GM23248 (cell line): ENCODE measurements at regions not wholly inside any gene's neighbourhood (a gene's known extent, or its start where the extent isn't known, plus 50 kb on each side); places are given as distances from the start of the nearest gene placed in this dataset.

Experiments
- DNase-seq: peaks from one replicate; pipeline ENCODE4 v3.0.0-alpha.2; 2015
- H2AFZ ChIP-seq: fragments of 200-600 bp; sonication (generic); 2 replicates; pipeline ENCODE4 v1.6.1; 2016; ENCODE audit warnings: antibody characterized with exemption
- H3F3A ChIP-seq: fragments of 200-600 bp; sonication (generic); 2 replicates; pipeline ENCODE4 v1.6.1; 2016; ENCODE audit warnings: mild to moderate bottlenecking, antibody characterized with exemption, mixed run types; ENCODE audit not compliant: insufficient read depth
- H3K27ac ChIP-seq: fragments of 200-600 bp; sonication (generic); 2 replicates; pipeline ENCODE4 v1.5.1; 2016; ENCODE audit warnings: mild to moderate bottlenecking
- H3K27me3 ChIP-seq: fragments of 200-600 bp; sonication (generic); replicated peaks from 2 replicates; pipeline ENCODE4 v1.6.1; 2016; ENCODE audit warnings: mild to moderate bottlenecking; ENCODE audit not compliant: insufficient read depth
- H3K36me3 ChIP-seq: fragments of 200-600 bp; sonication (generic); 2 replicates; pipeline ENCODE4 v1.6.1; 2016; ENCODE audit warnings: low read depth, mild to moderate bottlenecking
- H3K4me1 ChIP-seq: fragments of 200-600 bp; sonication (generic); 2 replicates; pipeline ENCODE4 v1.6.1; 2016; ENCODE audit warnings: mild to moderate bottlenecking; ENCODE audit not compliant: insufficient read depth
- H3K4me2 ChIP-seq: fragments of 200-600 bp; sonication (generic); one replicate; pipeline ENCODE4 v1.6.1; 2016; ENCODE audit warnings: mild to moderate bottlenecking; ENCODE audit not compliant: unreplicated experiment
- H3K4me3 ChIP-seq: fragments of 200-600 bp; sonication (generic); 2 replicates; pipeline ENCODE4 v1.5.1; 2016; ENCODE audit warnings: mild to moderate bottlenecking
- H3K79me2 ChIP-seq: fragments of 200-600 bp; sonication (generic); 2 replicates; pipeline ENCODE4 v1.6.1; 2016; ENCODE audit warnings: mild to moderate bottlenecking; ENCODE audit not compliant: insufficient read depth
- H3K9ac ChIP-seq: fragments of 200-600 bp; sonication (generic); 2 replicates; pipeline ENCODE4 v1.6.1; 2016; ENCODE audit warnings: mild to moderate bottlenecking
- H3K9me2 ChIP-seq: fragments of 200-600 bp; sonication (generic); 2 replicates; pipeline ENCODE4 v1.6.1; 2016; ENCODE audit warnings: mixed run types, mild to moderate bottlenecking, moderate library complexity; ENCODE audit not compliant: insufficient read depth
- H3K9me3 ChIP-seq: fragments of 200-600 bp; sonication (generic); one replicate; pipeline ENCODE4 v1.6.1; 2017; ENCODE audit warnings: low read depth
- H4K20me1 ChIP-seq: fragments of 200-600 bp; sonication (generic); 2 replicates; pipeline ENCODE4 v1.6.0; 2016; ENCODE audit not compliant: insufficient read depth
- EZH2 ChIP-seq: fragments of 200-600 bp; sonication (generic); IDR thresholded peaks from 2 replicates; pipeline ENCODE4 v1.6.1; 2018; ENCODE audit warnings: antibody characterized with exemption, mild to moderate bottlenecking; ENCODE audit not compliant: insufficient read depth, poor library complexity, severe bottlenecking
- EZH2phosphoT487 ChIP-seq: fragments of 200-600 bp; sonication (generic); IDR thresholded peaks from 2 replicates; pipeline ENCODE4 v1.6.1; 2018; ENCODE audit warnings: antibody characterized with exemption, moderate library complexity, mild to moderate bottlenecking, low read depth; ENCODE audit not compliant: insufficient read depth
- whole genome bisulfite sequencing, 2 experiments: methylation state at CpG; one replicate each; pipeline ENCODE4 v1.1.6; 2015 to 2017; ENCODE audit warnings: low lambda C conversion rate in 2 of 2, low coverage in 1 of 2; ENCODE audit errors: missing lambda C conversion rate in 2 of 2; 5-methylcytosine and 5-hydroxymethylcytosine counted together
- in situ Hi-C: fragments of 300-500 bp; cut with MboI; formaldehyde crosslinking; loops from 2 replicates; pipeline ENCODE4 v1.15.0; 2020

GRCh38 chr11:134866981-134867675 is 455.1 kb upstream of the B3GAT1 start:
- 45 to 50% methylated on average over 11 of the region's 11 CpGs for WGBS, 2 experiments
- Histone ChIP-seq H4K20me1 (no peaks in the 10 kb centered on the region), H3K4me1 (no peaks in the 10 kb centered on the region), H3K36me3 (no peaks in the 10 kb centered on the region), H3F3A (no peaks in the 10 kb centered on the region), H3K9me3 (no peaks in the 10 kb centered on the region), H3K9ac (no peak overlapping the region), H3K9me2 (no peaks in the 10 kb centered on the region), H2AFZ (no peak overlapping the region), H3K4me2 (no peak overlapping the region), H3K4me3 (no peak overlapping the region), H3K27me3 (0 out of 2 replicates have a peak, but pooled peaks cover 3% of the 10 kb centered on the region), H3K79me2 (no peaks in the 10 kb centered on the region), H3K27ac (no peak overlapping the region)
- no peak for DNase-seq
- in situ Hi-C loops: no loop called here
- TF ChIP-seq EZH2 (no peak), EZH2phosphoT487 (no peak)

DNA sequence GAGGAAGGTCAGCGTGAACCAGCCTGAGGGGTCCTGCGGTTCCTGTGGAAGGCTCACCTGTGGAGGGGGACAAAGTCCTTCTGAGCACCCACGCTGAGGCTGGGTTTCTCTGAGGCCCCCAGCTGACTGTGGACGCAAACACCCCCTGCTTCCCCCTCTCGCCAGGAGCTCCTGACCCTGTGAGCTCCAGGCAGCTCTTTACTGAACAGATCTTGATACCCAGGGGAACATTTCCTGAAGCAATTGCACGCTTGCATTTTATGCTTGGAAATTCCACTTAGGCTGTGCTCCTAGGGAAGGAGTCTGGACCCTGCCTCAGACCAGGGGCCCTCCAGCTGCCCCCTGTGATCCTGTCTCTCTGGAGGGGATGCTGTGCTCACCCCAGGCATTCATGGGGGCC is 454.2 kb upstream of the B3GAT1 start:
- Histone ChIP-seq H3K9me3 (no peaks in the 10 kb centered on the region), H3K9ac (no peak overlapping the region), H3K9me2 (no peaks in the 10 kb centered on the region), H3K4me3 (no peak overlapping the region), H3K4me1 (no peaks in the 10 kb centered on the region), H3K4me2 (no peak overlapping the region), H3K27ac (no peak overlapping the region), H3K27me3 (0 out of 2 replicates have a peak, but pooled peaks cover 3% of the 10 kb centered on the region), H3K36me3 (no peaks in the 10 kb centered on the region), H2AFZ (no peak overlapping the region), H3K79me2 (no peaks in the 10 kb centered on the region), H4K20me1 (no peaks in the 10 kb centered on the region), H3F3A (no peaks in the 10 kb centered on the region)
- DNase-seq: no peak
- no peak for TF ChIP-seq EZH2
- no peak for TF ChIP-seq EZH2phosphoT487
- in situ Hi-C loops: no loop called here
- WGBS, 2 experiments: 34 to 35% methylated on average over 6 of the region's 6 CpGs

GRCh38 chr11:134864968-134865305 is 452.9 kb upstream of the B3GAT1 start:
- no peak overlapping the region for H2AFZ ChIP-seq
- no peak overlapping the region for H3K4me2 ChIP-seq
- H3K27me3 ChIP-seq: 0 out of 2 replicates have a peak, but pooled peaks cover 3% of the 10 kb centered on the region
- no peaks in the 10 kb centered on the region for H4K20me1 ChIP-seq
- no peak overlapping the region for H3K27ac ChIP-seq
- TF ChIP-seq EZH2phosphoT487 (no peak), EZH2 (no peak)
- no peaks in the 10 kb centered on the region for H3K9me2 ChIP-seq
- no peaks in the 10 kb centered on the region for H3K9me3 ChIP-seq
- DNase-seq: no peak
- in situ Hi-C loops: no loop called here
- 52 to 53% methylated on average over 6 of the region's 6 CpGs for WGBS, 2 experiments
- H3K79me2 ChIP-seq: no peaks in the 10 kb centered on the region
- H3K4me1 ChIP-seq: no peaks in the 10 kb centered on the region
- H3K4me3 ChIP-seq: no peak overlapping the region
- no peak overlapping the region for H3K9ac ChIP-seq
- no peaks in the 10 kb centered on the region for H3F3A ChIP-seq
- H3K36me3 ChIP-seq: no peaks in the 10 kb centered on the region

GRCh38 chr11:134864233-134864967 is 452.4 kb upstream of the B3GAT1 start:
- Histone ChIP-seq H3K4me1 (no peaks in the 10 kb centered on the region), H3K4me3 (no peak overlapping the region), H3K4me2 (no peak overlapping the region), H3K27me3 (0 out of 2 replicates have a peak, but pooled peaks cover 3% of the 10 kb centered on the region), H3K36me3 (no peaks in the 10 kb centered on the region), H4K20me1 (no peaks in the 10 kb centered on the region), H3K9me3 (no peaks in the 10 kb centered on the region), H3F3A (no peaks in the 10 kb centered on the region), H3K9me2 (no peaks in the 10 kb centered on the region), H2AFZ (no peak overlapping the region), H3K27ac (no peak overlapping the region), H3K9ac (no peak overlapping the region), H3K79me2 (no peaks in the 10 kb centered on the region)
- TF ChIP-seq EZH2phosphoT487: no peak
- no peak for TF ChIP-seq EZH2
- 57 to 58% methylated on average over 18 to 23 of the region's 23 CpGs for WGBS, 2 experiments
- in situ Hi-C loops: no loop called here
- DNase-seq: no peak
